ENCODE measurements at regions not wholly inside any gene's neighbourhood (a gene's known extent, or its start where the extent isn't known, plus 50 kb on each side); places are given as distances from the start of the nearest gene placed in this dataset.

DNA sequence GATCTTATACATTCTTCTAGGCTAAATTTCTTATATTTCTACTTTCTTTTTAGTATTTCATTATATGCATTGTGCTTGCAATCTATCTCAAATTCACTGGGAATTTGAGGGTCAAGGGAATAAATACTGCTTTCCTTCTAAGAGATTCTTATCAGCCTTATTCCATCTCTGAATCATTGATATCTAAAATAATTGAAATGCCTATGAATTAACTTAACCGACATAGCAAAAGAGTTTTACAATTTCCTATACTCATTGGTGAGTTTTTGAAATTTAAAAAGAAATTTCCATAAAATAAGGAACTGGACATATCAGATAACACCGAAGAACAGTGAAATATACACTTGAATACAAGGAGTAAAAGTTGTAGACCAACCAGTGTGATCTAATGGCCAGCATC lies 373.7 kb downstream of the NAF1 start:
- TF ChIP-seq, protein P1, sequence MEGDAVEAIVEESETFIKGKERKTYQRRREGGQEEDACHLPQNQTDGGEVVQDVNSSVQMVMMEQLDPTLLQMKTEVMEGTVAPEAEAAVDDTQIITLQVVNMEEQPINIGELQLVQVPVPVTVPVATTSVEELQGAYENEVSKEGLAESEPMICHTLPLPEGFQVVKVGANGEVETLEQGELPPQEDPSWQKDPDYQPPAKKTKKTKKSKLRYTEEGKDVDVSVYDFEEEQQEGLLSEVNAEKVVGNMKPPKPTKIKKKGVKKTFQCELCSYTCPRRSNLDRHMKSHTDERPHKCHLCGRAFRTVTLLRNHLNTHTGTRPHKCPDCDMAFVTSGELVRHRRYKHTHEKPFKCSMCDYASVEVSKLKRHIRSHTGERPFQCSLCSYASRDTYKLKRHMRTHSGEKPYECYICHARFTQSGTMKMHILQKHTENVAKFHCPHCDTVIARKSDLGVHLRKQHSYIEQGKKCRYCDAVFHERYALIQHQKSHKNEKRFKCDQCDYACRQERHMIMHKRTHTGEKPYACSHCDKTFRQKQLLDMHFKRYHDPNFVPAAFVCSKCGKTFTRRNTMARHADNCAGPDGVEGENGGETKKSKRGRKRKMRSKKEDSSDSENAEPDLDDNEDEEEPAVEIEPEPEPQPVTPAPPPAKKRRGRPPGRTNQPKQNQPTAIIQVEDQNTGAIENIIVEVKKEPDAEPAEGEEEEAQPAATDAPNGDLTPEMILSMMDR (IDR thresholded peaks at IDR 0.05) = no peak
- TF ChIP-seq POLR2AphosphoS5 (IDR thresholded peaks at IDR 0.05; ENCODE audit: low read depth, low read length) = no peak
- TF ChIP-seq, protein P2, sequence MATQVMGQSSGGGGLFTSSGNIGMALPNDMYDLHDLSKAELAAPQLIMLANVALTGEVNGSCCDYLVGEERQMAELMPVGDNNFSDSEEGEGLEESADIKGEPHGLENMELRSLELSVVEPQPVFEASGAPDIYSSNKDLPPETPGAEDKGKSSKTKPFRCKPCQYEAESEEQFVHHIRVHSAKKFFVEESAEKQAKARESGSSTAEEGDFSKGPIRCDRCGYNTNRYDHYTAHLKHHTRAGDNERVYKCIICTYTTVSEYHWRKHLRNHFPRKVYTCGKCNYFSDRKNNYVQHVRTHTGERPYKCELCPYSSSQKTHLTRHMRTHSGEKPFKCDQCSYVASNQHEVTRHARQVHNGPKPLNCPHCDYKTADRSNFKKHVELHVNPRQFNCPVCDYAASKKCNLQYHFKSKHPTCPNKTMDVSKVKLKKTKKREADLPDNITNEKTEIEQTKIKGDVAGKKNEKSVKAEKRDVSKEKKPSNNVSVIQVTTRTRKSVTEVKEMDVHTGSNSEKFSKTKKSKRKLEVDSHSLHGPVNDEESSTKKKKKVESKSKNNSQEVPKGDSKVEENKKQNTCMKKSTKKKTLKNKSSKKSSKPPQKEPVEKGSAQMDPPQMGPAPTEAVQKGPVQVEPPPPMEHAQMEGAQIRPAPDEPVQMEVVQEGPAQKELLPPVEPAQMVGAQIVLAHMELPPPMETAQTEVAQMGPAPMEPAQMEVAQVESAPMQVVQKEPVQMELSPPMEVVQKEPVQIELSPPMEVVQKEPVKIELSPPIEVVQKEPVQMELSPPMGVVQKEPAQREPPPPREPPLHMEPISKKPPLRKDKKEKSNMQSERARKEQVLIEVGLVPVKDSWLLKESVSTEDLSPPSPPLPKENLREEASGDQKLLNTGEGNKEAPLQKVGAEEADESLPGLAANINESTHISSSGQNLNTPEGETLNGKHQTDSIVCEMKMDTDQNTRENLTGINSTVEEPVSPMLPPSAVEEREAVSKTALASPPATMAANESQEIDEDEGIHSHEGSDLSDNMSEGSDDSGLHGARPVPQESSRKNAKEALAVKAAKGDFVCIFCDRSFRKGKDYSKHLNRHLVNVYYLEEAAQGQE (IDR thresholded peaks at IDR 0.05; ENCODE audit: insufficient read depth in 1 of 2, low read depth in 2 of 2, low read length in 1 of 2) = no peak

Data from Panc1 (cell line).